Panc1 (cell line): ENCODE measurements at regions not wholly inside any gene's neighbourhood (a gene's known extent, or its start where the extent isn't known, plus 50 kb on each side); places are given as distances from the start of the nearest gene placed in this dataset.
"Not testable (repeated sequence)": the region's sequence is repeated elsewhere in the genome, so short reads cannot be mapped to it uniquely, and the experiment has no call there.

Experiments
- POLR2AphosphoS5 ChIP-seq: IDR thresholded peaks from 2 replicates; pipeline ENCODE4 v1.6.1; 2012; ENCODE audit warnings: mild to moderate bottlenecking, low read depth, low read length, moderate library complexity
- REST ChIP-seq, 2 experiments: IDR thresholded peaks; 2 replicates each; pipeline ENCODE4 v1.6.1; 2011 to 2012; ENCODE audit warnings: low read depth in 2 of 2, control low read depth in 1 of 2, low read length in 1 of 2, mild to moderate bottlenecking in 1 of 2, moderate library complexity in 1 of 2; ENCODE audit not compliant: insufficient read depth in 1 of 2
- SIN3A ChIP-seq: IDR thresholded peaks from 2 replicates; pipeline ENCODE4 v1.6.1; 2012; ENCODE audit warnings: low read depth, mild to moderate bottlenecking, low read length, moderate library complexity, borderline replicate concordance; ENCODE audit not compliant: insufficient read depth
- TCF7L2 ChIP-seq: IDR thresholded peaks from 2 replicates; pipeline ENCODE4 v1.6.1; 2011; ENCODE audit warnings: mild to moderate bottlenecking, low read depth, low read length, inconsistent platforms
- TF ChIP-seq, protein P1 (sequence below): fragments of 450-650 bp; IDR thresholded peaks from 2 replicates; pipeline ENCODE4 v1.5.1; 2017; ENCODE audit warnings: mild to moderate bottlenecking

DNA sequence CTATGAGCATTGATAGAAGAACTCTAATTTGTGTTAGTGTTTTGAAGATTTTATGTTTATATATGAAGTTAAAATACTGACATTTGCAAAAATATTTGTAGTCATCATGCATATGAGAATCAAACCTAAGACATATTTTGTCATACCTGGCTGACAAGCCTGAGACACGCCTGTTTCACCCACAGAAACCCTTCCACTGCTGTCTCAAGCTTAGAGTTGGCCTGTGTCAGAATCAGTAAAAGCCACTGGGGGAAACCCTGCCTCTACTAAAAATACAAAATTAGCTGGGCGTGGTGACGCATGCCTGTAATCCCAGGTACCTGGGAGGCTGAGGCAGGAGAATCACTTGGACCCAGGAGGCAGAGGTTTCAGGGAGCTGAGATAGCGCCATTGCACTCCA, 218.0 kb upstream of the C1QTNF3 start:
- TF ChIP-seq, protein P1, sequence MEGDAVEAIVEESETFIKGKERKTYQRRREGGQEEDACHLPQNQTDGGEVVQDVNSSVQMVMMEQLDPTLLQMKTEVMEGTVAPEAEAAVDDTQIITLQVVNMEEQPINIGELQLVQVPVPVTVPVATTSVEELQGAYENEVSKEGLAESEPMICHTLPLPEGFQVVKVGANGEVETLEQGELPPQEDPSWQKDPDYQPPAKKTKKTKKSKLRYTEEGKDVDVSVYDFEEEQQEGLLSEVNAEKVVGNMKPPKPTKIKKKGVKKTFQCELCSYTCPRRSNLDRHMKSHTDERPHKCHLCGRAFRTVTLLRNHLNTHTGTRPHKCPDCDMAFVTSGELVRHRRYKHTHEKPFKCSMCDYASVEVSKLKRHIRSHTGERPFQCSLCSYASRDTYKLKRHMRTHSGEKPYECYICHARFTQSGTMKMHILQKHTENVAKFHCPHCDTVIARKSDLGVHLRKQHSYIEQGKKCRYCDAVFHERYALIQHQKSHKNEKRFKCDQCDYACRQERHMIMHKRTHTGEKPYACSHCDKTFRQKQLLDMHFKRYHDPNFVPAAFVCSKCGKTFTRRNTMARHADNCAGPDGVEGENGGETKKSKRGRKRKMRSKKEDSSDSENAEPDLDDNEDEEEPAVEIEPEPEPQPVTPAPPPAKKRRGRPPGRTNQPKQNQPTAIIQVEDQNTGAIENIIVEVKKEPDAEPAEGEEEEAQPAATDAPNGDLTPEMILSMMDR = not testable (repeated sequence)
- not testable (repeated sequence) for TF ChIP-seq POLR2AphosphoS5; SIN3A; REST (IDR thresholded peaks at IDR 0.05; ENCODE audit: insufficient read depth in 1 of 2, low read depth in 2 of 2, low read length in 1 of 2); TCF7L2
